EL (cell line): ENCODE measurements at regions not wholly inside any gene's neighbourhood (a gene's known extent, or its start where the extent isn't known, plus 50 kb on each side); places are given as distances from the start of the nearest gene placed in this dataset.

Experiments
- DNase-seq: peaks from one replicate; pipeline ENCODE4 v3.0.0-alpha.2; 2016

- DNase-seq, result no peak
Measured at GRCh38 chr9:89985068-89985467, 380.3 kb downstream of the GADD45G start.

- DNase-seq, result no peak
Measured at GRCh38 chr9:89986190-89986589, 381.4 kb downstream of the GADD45G start.

DNA sequence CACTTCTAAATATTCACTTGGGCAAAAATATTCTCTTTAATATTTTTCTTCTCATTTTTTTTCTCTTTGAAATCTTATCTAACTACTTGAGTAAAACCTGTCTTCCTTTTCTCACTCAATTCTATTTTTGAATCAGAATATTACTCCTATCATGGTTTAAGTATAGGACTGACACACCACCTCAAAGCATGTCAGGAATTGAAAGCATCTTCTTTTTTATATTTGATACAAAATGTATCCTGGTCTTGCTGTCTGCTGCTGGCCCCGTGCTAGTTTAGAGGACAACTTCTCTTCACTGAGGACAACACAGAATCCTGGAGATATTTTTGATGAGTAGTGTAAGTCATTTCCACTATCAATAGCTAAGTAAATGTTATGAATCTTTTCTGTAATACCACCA, 383.6 kb downstream of the GADD45G start:
- no peak for DNase-seq

DNA sequence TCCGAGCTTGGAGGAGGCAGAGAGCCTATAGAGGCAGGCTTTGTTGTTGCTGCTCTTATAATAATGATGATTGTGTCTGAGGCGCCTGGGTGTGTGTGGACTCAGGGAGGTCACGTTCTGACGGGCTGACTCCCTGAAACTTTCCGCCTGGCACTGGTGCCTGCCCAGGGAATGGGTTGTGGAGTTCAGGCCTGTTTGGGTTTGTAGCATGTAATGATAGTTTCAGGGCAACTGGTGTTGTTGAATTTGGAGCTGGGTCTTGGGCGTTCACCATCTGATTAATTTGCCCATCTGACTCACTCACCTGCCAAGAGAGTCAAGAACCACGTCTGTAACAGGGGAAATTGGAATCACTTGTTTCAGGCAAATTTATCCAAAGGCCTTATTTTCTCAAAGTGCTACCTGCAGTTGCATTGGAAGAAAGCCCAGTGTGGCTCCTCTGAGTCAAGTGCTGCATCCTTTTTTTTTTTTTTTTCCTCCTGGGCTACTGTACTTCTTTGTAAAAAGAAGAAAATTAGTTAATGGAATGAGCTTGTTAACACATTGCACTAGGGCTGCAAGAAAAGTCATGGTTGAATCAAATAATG, 386.5 kb downstream of the GADD45G start:
- no peak for DNase-seq

DNA sequence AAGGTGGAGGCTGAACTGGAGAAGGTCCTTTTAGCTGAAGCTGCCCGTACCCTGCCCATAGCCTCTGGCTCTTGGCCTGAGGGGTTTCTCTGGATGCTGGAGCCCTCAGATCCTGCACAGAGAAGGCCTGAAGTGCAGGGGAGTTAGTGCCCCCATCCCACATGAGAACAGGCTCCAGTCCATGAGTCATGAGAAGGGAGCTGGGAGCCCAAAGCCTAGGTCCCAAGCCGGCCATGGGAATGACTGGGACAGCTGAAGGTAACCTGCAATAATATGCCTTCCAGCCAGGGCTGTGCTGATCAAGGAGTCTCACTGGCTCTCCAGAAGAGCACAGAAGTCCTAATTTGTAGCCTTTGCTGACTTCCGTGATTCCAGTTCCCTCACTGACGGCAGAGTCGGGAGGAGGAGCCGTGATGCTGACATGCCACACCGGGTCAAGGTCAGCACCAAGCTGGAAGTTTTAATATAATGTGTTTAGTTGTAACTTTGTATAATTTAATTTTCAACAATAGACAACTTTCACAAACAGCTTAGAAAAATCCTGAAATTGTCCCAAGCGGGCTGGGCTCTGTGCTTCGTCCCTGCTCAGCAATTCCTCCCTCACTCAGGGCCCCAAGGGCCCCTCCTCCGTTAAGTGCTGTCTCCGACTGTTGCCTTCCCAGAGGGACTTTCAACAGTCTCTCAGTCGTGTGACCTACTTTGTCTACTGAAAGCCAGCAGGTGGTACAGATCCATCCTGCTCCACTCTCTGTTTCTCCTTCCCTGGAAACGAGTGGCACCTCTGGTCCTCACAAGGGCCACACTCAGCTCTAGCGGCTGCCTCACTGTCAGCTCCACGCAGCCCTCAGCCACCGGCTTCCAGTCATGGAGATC, 387.8 kb downstream of the GADD45G start:
- no peak for DNase-seq

DNA sequence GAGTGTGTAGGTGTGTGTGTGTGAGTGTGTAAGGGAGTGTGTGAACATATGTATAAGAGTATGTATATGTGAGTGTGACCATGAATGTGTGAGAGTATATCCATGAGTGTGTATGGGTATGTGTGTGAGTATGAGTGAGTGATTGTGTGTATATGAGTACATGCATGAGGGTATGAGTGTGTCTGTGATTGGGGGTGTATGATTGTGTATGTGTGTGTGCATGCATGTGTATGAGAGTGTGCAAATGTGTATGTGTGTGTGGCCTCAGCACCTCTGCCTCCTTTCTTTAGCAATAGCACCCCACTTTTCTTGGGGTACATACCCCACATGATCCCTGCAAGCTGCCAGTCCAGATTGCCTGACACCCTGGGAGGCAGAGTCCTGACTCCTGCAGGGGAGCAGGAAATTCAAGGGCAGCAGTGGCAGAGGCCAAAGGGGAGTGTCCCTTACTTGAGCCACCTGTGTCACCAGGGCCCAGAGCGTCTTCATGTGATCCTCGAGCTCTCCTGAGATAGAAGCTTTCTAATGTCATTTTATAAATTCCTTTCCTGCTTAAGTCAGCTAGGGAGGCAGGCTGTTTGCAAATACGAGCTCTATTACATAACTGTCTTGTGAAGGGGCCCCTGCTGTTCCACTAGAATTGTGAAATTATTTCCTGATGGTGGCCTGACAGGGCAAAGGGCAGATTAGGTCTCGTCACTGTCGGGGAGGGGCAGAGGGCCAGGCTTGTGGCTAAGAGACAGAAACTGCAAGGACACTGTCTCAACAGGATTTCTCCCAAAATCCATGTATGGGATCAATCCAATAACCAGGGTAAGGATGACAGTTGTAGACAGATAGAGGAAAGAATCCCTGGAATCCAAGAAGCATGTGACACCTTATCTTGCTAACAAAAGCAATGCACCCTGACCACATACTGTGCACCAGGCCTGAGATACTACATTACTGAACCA, 389.1 kb downstream of the GADD45G start:
- DNase-seq, result no peak

- no peak for DNase-seq
Measured at GRCh38 chr9:89994988-89995613, 390.3 kb downstream of the GADD45G start.

DNA sequence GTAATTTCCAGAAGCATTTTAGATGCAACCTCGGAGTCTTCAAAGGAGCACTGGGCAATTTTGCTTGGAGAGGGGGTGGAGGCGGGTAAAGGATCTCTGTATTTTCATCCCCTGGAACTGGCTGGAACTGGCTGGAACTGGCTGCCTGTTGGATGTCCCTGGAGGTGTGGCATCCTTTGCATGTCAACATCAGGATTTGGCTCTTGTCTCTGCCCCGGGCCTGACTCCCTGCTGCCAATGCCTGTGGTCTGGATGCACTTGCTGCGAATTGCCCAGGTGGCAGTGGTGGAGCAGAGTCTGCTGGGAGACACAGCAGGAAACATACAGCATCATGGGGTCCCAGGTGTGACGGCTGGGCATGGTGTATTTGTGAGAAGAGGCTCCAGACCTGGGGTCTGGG, 391.3 kb downstream of the GADD45G start:
- no peak for DNase-seq

DNA sequence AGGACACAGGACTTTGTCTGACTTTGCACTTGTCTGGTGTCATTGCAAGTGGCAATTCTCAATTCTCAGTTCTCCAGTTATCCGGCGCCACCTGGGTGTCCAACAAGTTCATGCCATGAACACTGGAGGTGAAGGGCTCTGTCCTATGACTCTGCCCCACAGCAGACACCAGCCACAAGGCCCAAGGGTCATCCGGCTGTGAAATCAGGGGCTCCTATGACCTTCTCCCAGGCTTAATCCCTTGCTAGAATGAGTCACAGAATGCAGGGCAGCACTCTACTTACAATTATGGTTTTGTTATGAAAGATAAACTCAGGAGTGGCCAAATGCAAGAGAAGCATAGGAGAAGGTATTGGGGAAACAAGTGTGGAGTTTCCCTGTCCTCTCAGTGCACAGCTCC, 392.0 kb downstream of the GADD45G start:
- DNase-seq, result no peak

DNA sequence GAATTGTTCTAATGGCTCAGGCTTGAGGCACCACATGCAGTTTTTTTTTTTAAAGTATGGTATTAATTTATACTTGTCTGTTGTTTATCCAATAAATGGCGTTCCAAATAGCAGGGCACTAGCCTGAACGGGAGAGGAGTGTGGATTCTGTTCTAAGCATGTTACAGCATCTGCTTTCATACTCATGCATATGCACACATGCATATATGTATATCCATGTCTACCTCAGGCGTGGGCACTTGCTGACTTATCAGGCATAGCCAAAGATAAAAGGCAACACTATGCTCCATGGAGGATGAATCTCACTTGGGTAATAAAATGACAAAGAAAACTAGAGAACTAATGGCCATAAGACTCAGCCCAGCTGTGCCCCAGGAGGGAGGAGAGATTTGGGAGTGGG, 393.8 kb downstream of the GADD45G start:
- DNase-seq, result no peak

GRCh38 chr9:89999176-89999533, 394.3 kb downstream of the GADD45G start:
- DNase-seq, result no peak

GRCh38 chr9:89999534-90000370, 394.9 kb downstream of the GADD45G start:
- DNase-seq, result no peak

GRCh38 chr9:90000925-90001324, 396.1 kb downstream of the GADD45G start:
- DNase-seq, result no peak

DNA sequence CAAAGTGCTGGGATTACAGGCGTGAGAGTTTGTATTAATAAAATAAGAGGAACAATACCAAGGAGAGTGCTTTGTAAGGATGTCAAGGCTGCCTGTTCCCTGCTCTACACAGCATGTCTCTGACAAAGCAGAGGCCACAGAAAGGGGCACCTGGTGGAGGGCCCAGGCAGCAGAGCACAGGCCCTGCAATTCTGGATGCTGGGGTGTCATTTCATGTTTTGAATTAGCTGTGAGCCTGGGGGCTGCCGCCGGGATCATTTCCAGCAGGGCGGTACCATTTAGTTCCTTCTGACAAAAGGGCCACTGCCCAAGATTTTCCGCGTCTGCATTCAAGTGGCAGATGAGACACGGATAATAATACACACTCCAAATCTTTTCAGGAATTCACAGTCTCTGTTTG, 396.9 kb downstream of the GADD45G start:
- DNase-seq, result no peak

GRCh38 chr9:90002397-90003271, 397.8 kb downstream of the GADD45G start:
- no peak for DNase-seq

- DNase-seq, result no peak
Measured at GRCh38 chr9:90005388-90005787, 400.6 kb downstream of the GADD45G start.

DNA sequence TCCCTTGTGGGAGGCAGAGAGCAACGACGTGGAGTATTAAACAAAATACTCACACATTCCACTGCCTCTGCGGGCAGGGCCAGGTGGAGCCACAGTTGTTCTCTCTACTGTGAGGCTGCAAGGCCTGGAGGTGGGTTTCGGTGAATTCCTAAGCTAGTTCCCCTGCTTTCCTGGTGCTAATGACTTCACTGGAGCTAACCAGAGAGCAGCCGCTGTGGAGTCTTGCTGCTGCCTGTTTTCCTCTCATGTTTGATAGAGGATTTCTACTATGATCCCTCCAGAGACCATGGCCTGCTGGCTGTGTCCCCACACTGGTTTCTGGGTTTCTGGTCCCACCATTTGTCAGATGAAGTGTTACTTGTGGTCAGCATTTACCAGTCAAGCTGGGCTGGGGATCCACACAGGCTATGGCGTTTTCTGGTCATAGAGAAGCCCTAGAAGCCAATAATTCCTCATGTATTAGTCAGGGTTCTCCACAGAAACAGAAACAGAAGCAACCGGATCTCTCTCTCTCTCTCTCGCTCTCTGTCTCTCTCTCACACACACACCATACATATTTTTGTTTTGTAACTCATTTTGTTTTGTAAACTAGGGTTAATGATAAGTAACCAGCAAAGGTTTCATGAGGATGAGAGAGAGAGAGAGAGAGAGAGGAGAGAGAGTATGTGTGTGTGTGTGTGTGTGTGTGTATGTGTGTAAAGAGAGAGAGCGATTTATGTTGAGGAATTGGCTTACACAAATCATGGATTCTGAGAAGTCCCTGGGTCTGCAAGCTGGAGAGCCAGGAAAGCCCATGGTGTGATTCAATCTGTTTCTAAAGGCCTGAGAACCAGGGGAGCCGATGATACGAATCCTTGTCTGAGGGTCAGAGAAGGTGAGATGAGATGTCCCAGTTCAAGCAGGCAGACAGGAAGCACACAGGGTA, 403.0 kb downstream of the GADD45G start:
- DNase-seq, result peak; percentile 2

GRCh38 chr9:90009447-90009846, 404.6 kb downstream of the GADD45G start:
- DNase-seq, result no peak

- no peak for DNase-seq
Measured at GRCh38 chr9:90010793-90011192, 406.0 kb downstream of the GADD45G start.

DNA sequence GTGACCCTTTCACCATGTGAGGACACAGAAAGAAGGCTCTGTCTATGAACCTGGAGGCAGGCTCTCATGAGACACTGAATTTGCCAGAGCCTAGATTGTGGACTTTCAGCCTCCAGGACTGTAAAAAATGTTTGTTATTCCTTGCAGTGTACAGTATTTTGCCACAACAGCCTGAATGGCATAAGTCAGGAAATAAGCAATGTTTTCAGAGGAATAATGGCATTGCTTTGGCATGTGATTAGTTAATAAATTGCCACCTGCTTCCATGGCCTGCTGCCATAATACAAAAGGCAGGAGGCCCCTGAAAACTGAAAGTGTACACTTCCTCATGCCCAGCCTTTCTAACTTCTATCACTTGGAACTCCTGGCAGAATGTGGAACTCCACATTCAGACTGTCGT, 408.1 kb downstream of the GADD45G start:
- no peak for DNase-seq
